Mucosa of descending colon (tissue), 3 donors: ENCODE measurements at regions not wholly inside any gene's neighbourhood (a gene's known extent, or its start where the extent isn't known, plus 50 kb on each side); places are given as distances from the start of the nearest gene placed in this dataset.

Source experiments
- ATAC-seq: fragments of 200-7000 bp; cut with Tn5 transposase; one replicate; pipeline ENCODE4 v1.9.1; 2020; ENCODE audit warnings: mild to moderate bottlenecking, moderate library complexity
- DNase-seq, 3 donors: peaks; one replicate each; pipeline ENCODE4 v3.0.0-alpha.2; 2020
- H3K36me3 ChIP-seq: fragments of 200-600 bp; one replicate; pipeline ENCODE4 v1.8.0; 2021; ENCODE audit warnings: low read depth, mild to moderate bottlenecking
- H3K4me1 ChIP-seq: fragments of 200-600 bp; one replicate; pipeline ENCODE4 v1.8.0; 2021; ENCODE audit warnings: low read depth, mild to moderate bottlenecking
- H3K4me3 ChIP-seq: fragments of 200-600 bp; one replicate; pipeline ENCODE4 v1.8.0; 2021; ENCODE audit warnings: mild to moderate bottlenecking
- H3K9me3 ChIP-seq: fragments of 200-600 bp; one replicate; pipeline ENCODE4 v1.8.0; 2021; ENCODE audit warnings: mild to moderate bottlenecking
- CTCF ChIP-seq: fragments of 200-600 bp; IDR thresholded peaks from one replicate; pipeline ENCODE4 v1.8.0; 2022; ENCODE audit warnings: antibody characterized with exemption, mild to moderate bottlenecking
- intact Hi-C, 2 donors: fragments of 100-400 bp; cut with DNase I in 1 of 2; cut with micrococcal nuclease in 1 of 2; formaldehyde crosslinking; loops; one replicate each; pipeline versions ENCODE4 v1.11.0 to v1.11.1; 2022; cut with DNase I, micrococcal nuclease
- donor health status: DM: no; HTN: no; CAD: no; lungs with moderate emphysema.
- donor health status: DM: no; HTN: no; CAD: no.
- donor health status: DM: no; HTN: yes; CAD: no.

DNA sequence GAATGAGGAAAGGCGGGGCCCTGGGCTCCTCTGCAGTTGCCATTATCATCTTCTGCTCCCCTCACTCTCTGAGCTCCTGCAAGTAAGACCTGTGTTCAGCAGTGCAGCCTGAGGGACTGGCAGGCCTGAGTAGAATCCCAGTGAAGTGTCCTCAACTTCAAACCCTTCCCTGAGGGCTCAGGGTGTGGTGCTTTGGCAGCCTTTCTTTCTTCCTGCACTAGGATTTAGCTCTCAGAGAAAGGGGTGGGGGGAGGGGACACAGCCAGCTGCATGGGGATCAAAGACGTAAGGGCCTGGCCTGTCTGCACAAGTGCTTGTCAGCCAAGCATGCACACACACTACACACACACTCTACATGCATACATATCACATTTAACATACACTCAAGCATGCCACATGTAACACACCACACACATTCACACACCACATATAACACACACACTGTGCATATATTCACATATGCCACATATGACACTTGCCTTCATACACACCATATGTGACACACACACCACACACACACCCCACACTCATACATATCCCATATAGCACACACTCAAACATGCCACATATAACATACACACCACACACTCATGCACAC lies 223.4 kb upstream of the RPL34 start:
- DNase-seq (no peak), ATAC-seq (no peak)
- H3K9me3 ChIP-seq, result no peaks in the 10 kb centered on the region
- H3K36me3 ChIP-seq, result no peaks in the 10 kb centered on the region
- no peaks in the 10 kb centered on the region for H3K4me1 ChIP-seq
- no peak for TF ChIP-seq CTCF
- no peak overlapping the region for H3K4me3 ChIP-seq
- intact Hi-C loops, result no loop called here

- TF ChIP-seq CTCF, result no peak
- intact Hi-C loops, result no loop called here
- no peaks in the 10 kb centered on the region for H3K9me3 ChIP-seq
- H3K36me3 ChIP-seq, result no peaks in the 10 kb centered on the region
- DNase-seq, result no peak
- H3K4me3 ChIP-seq, result no peak overlapping the region
- no peak for ATAC-seq
- no peaks in the 10 kb centered on the region for H3K4me1 ChIP-seq
These were observed 224.6 kb upstream of the RPL34 start for GRCh38 chr4:108395786-108396185.

DNA sequence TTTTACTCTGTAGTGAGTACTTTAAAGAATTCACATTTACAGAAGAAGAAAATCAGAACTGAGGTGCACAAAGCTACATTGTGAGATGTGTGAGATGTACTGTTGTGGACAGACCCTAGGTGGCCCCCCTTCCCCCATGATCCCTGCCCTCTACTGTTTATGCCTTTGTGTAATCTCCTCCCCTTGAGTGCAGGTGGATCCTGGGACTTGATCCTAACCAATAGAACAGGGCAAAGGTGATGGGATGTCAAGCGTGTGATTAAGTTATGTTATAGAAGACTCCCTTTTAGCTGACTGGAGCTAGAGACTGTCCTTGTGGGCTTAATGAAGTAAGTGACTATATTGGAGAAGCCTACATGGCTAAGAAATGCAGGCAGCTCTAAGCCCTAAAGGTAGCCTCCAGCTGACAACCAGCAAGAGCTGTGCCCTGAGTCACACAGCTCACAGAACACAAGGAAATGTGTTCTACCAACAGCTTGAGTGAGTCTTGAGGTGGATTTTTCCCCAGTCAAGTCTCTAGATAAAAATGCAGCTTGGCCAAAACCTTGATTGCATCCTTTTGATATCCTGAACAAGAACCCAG lies 225.2 kb upstream of the LEF1 start:
- Histone ChIP-seq H3K9me3 (no peaks in the 10 kb centered on the region), H3K4me1 (no peaks in the 10 kb centered on the region), H3K4me3 (no peak overlapping the region), H3K36me3 (no peaks in the 10 kb centered on the region)
- no peak for DNase-seq
- intact Hi-C loops, result no loop called here
- no peak for ATAC-seq
- no peak for TF ChIP-seq CTCF

GRCh38 chr4:108391701-108392455 lies 223.1 kb upstream of the LEF1 start:
- no peak for TF ChIP-seq CTCF
- Histone ChIP-seq H3K9me3 (no peaks in the 10 kb centered on the region), H3K36me3 (no peaks in the 10 kb centered on the region), H3K4me3 (no peak overlapping the region), H3K4me1 (no peaks in the 10 kb centered on the region)
- intact Hi-C loops, result no loop called here
- ATAC-seq (no peak), DNase-seq (no peak)

DNA sequence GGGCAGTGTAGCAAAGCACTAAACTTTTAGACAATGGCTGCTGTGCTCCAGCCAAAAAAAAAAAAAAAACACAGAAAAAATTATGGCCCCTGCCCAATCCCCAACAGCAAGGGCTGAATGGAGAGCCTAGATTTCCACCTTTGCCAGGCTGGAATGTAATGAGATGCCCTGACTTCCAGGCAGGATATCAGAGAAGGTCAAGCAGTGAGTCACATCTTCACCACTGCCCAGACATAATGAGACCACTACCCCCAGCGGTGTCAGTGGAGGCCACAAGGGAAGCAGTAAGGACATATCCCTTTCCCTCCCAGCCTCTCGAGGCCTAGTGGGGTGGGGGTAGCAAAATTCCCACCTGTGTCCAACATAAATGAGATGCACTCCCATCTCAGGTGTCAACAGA lies 216.3 kb upstream of the LEF1 start:
- Histone ChIP-seq H3K4me3 (no peak overlapping the region), H3K4me1 (no peaks in the 10 kb centered on the region), H3K9me3 (no peaks in the 10 kb centered on the region), H3K36me3 (no peaks in the 10 kb centered on the region)
- no peak for TF ChIP-seq CTCF
- DNase-seq (no peak), ATAC-seq (no peak)
- intact Hi-C loops, result no loop called here
